ENCODE measurements at regions not wholly inside any gene's neighbourhood (a gene's known extent, or its start where the extent isn't known, plus 50 kb on each side); places are given as distances from the start of the nearest gene placed in this dataset.

DNA sequence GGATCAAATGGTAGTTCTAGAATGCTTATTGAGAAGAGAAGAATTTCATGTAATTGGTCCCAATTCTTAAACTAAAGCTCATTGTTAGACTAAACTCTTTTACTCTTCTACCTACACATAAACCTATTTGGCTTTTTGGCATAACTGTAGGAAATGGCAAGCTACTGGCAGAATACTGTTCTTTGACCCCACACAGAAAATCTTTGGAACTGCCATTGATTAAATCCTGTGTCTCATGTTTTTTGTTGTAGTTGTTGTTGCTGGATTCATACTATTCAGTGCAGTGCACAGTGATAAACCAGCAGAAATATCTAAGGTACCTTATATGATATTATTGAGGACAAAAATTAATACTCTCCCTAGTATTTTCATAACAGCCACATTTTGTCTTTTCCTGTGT lies 242.1 kb upstream of the SGK1 start:
- H3K4me3 ChIP-seq (ENCODE audit: low read depth, low read length) = no peak overlapping the region
- no peaks in the 10 kb centered on the region for H3K27me3 ChIP-seq (replicated peaks; ENCODE audit: control insufficient read depth, insufficient read depth, low read length)
- ChIA-PET POLR2A (no interaction called here), CTCF (no interaction called here)
- Mint-ChIP-seq H3K4me3 (ENCODE audit: unreplicated experiment) (no peak overlapping the region), H3K9me3 (ENCODE audit: unreplicated experiment) (no peaks in the 10 kb centered on the region), H3K27me3 (ENCODE audit: insufficient read depth, unreplicated experiment) (no peaks in the 10 kb centered on the region), H3K27ac (ENCODE audit: unreplicated experiment) (no peak overlapping the region), H3K4me1 (ENCODE audit: low read depth, unreplicated experiment) (no peaks in the 10 kb centered on the region), H3K36me3 (ENCODE audit: insufficient read depth, unreplicated experiment) (no peaks in the 10 kb centered on the region)
- no peaks in the 10 kb centered on the region for H3K4me1 ChIP-seq
- H3K9me3 ChIP-seq = no peaks in the 10 kb centered on the region; the same call in 1 of the 2 replicates
- intact Hi-C loops (cut with micrococcal nuclease; ENCODE audit: unreplicated experiment) = no loop called here
- TF ChIP-seq, protein P1, sequence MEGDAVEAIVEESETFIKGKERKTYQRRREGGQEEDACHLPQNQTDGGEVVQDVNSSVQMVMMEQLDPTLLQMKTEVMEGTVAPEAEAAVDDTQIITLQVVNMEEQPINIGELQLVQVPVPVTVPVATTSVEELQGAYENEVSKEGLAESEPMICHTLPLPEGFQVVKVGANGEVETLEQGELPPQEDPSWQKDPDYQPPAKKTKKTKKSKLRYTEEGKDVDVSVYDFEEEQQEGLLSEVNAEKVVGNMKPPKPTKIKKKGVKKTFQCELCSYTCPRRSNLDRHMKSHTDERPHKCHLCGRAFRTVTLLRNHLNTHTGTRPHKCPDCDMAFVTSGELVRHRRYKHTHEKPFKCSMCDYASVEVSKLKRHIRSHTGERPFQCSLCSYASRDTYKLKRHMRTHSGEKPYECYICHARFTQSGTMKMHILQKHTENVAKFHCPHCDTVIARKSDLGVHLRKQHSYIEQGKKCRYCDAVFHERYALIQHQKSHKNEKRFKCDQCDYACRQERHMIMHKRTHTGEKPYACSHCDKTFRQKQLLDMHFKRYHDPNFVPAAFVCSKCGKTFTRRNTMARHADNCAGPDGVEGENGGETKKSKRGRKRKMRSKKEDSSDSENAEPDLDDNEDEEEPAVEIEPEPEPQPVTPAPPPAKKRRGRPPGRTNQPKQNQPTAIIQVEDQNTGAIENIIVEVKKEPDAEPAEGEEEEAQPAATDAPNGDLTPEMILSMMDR (IDR thresholded peaks at IDR 0.05; ENCODE audit: insufficient read depth in 1 of 2, low read depth in 1 of 2, low read length in 1 of 2, severe bottlenecking in 1 of 2, unreplicated experiment in 1 of 2) = no peak
- no peaks in the 10 kb centered on the region for H3K36me3 ChIP-seq (ENCODE audit: control insufficient read depth, insufficient read depth, low read length)
- no peak for DNase-seq
- BruUV-seq (replicated peaks) = no TSS peak

DNA sequence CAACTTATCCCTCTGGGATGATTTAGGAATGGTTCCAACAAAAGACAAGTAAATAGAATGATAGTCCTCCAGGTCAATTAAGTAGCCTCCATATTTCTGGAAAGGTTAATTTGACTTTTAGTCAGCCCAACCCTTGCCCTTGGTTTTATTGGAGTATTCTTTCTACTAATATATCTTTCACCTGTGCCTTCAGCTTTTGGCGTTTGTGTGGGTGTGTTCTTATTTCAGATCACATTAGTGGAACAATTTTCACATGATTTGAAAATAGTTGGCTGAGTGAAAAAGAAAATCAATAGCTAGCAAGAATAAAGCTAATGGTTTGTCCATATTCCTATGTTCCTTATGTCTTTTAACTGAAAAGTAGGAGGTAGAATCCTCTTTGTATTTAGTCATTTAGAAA lies 239.6 kb upstream of the SGK1 start:
- no TSS peak for BruUV-seq (replicated peaks)
- Mint-ChIP-seq H3K27ac (ENCODE audit: unreplicated experiment) (no peak overlapping the region), H3K4me3 (ENCODE audit: unreplicated experiment) (no peak overlapping the region), H3K4me1 (ENCODE audit: low read depth, unreplicated experiment) (no peaks in the 10 kb centered on the region), H3K27me3 (ENCODE audit: insufficient read depth, unreplicated experiment) (no peaks in the 10 kb centered on the region), H3K36me3 (ENCODE audit: insufficient read depth, unreplicated experiment) (no peaks in the 10 kb centered on the region), H3K9me3 (ENCODE audit: unreplicated experiment) (no peaks in the 10 kb centered on the region)
- DNase-seq = no peak
- H3K4me1 ChIP-seq = no peaks in the 10 kb centered on the region
- no peak overlapping the region for H3K4me3 ChIP-seq (ENCODE audit: low read depth, low read length)
- no peaks in the 10 kb centered on the region for H3K36me3 ChIP-seq (ENCODE audit: control insufficient read depth, insufficient read depth, low read length)
- ChIA-PET POLR2A (no interaction called here), CTCF (no interaction called here)
- H3K27me3 ChIP-seq (replicated peaks; ENCODE audit: control insufficient read depth, insufficient read depth, low read length) = no peaks in the 10 kb centered on the region
- intact Hi-C loops (cut with micrococcal nuclease; ENCODE audit: unreplicated experiment) = loop anchor here (10.0 kb wide), 1 partner anchor 383 kb away; no protein-coding TSS in a partner anchor
- no peaks in the 10 kb centered on the region; the same call in 1 of the 2 replicates for H3K9me3 ChIP-seq
- TF ChIP-seq, protein P1 (IDR thresholded peaks at IDR 0.05; ENCODE audit: insufficient read depth in 1 of 2, low read depth in 1 of 2, low read length in 1 of 2, severe bottlenecking in 1 of 2, unreplicated experiment in 1 of 2) = no peak

DNA sequence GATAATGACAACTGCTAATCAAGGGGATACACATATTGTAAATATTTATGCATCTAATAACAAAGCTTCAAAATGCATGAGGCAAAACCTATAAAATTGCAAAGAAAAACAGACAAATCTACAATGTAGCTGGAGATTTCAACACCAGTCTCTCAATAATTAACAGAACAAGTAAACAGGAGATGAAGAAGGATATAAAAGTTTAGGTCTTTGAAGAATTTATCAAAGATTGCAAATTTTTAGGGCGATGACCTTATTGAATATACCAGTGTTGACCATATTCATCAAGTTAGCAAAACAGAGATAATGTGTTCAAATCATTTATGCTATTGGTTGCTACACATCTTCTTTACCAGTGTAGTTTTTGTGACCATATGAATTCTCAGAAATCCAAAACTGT lies 237.8 kb upstream of the SGK1 start:
- H3K27me3 Mint-ChIP-seq (ENCODE audit: insufficient read depth, unreplicated experiment) = no peaks in the 10 kb centered on the region
- DNase-seq = no peak
- intact Hi-C loops (cut with micrococcal nuclease; ENCODE audit: unreplicated experiment) = loop anchor here (10.0 kb wide), 1 partner anchor 381 kb away; no protein-coding TSS in a partner anchor
- H3K4me1 Mint-ChIP-seq (ENCODE audit: low read depth, unreplicated experiment) = peaks cover 9% of the 10 kb centered on the region
- TF ChIP-seq, protein P1 (IDR thresholded peaks at IDR 0.05; ENCODE audit: insufficient read depth in 1 of 2, low read depth in 1 of 2, low read length in 1 of 2, severe bottlenecking in 1 of 2, unreplicated experiment in 1 of 2) = no peak
- BruUV-seq (replicated peaks) = no TSS peak
- no peak overlapping the region for H3K4me3 ChIP-seq (ENCODE audit: low read depth, low read length)
- no peaks in the 10 kb centered on the region; the same call in 1 of the 2 replicates for H3K9me3 ChIP-seq
- no peaks in the 10 kb centered on the region for H3K36me3 Mint-ChIP-seq (ENCODE audit: insufficient read depth, unreplicated experiment)
- no peaks in the 10 kb centered on the region for H3K36me3 ChIP-seq (ENCODE audit: control insufficient read depth, insufficient read depth, low read length)
- H3K9me3 Mint-ChIP-seq (ENCODE audit: unreplicated experiment) = no peaks in the 10 kb centered on the region
- ChIA-PET CTCF (no interaction called here), POLR2A (no interaction called here)
- H3K27me3 ChIP-seq (replicated peaks; ENCODE audit: control insufficient read depth, insufficient read depth, low read length) = no peaks in the 10 kb centered on the region
- H3K4me1 ChIP-seq = peaks cover 6% of the 10 kb centered on the region; the same call in 1 of the 2 replicates
- no peak overlapping the region for H3K4me3 Mint-ChIP-seq (ENCODE audit: unreplicated experiment)
- H3K27ac Mint-ChIP-seq (ENCODE audit: unreplicated experiment) = no peak overlapping the region

Measured in Caco-2 (cell line).